ENCODE measurements at regions not wholly inside any gene's neighbourhood (a gene's known extent, or its start where the extent isn't known, plus 50 kb on each side); places are given as distances from the start of the nearest gene placed in this dataset.

DNA sequence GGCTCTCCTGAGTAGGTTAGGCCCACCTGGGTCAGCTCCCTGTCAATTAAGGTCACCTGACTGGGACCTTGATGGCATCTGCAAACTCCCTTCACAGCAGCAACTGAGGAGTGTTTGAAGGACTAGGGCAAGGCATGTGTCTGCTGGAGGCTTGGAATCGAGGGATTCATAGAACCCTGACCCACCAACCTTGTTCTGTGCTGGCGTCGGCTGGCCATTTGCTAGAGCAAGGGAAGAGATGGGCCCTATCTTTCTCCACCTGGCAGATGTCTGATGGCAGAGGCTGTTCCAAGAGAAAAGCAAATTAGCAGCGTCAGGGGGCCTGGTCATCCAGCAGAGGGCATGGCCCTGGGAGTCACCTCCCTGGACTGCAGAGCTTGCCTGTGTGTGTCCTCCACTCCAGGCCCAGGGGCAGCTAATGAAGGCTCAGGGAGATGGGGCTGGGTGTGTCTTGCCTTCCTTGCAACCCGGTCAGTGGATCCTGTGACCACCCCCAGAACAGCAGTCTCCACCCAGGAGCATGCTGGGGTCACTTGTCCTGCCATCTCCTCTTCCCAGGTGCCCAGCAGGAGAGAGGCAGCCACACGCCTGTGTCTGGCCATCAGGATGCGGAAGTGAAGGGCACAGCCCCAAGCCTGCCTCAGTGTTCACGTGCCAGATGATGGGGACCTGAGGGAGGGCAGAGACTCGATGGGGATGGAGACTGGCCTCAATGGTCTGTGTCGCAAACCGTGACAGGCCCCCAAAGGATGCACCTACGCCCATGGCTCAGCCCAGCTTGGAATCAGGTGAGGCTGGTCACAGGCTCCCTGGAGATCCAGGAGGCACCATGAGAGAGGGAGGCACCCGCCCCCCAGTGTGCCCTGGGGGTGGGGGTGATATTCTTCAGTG lies 53.9 kb downstream of the BARX1 start:
- Histone ChIP-seq H3K9ac (ENCODE audit: insufficient read depth in 1 of 2, low read depth in 2 of 2, low read length in 2 of 2) (no peak overlapping the region), H3K36me3 (ENCODE audit: control insufficient read depth, insufficient read depth, low read length) (no peaks in the 10 kb centered on the region), H3K9me1 (ENCODE audit: control insufficient read depth, insufficient read depth, low read length) (no peaks in the 10 kb centered on the region), H3K9me3 (replicated peaks; ENCODE audit: control insufficient read depth, insufficient read depth, low read depth, low read length) (no peaks in the 10 kb centered on the region), H3K4me3 (no peak overlapping the region), H3K27ac (ENCODE audit: extremely low read depth, low read depth, low read length) (no peak overlapping the region), H4K20me1 (replicated peaks; ENCODE audit: control insufficient read depth, insufficient read depth, low read length) (no peaks in the 10 kb centered on the region), H3K4me2 (ENCODE audit: insufficient read depth, low read length) (no peak overlapping the region), H3K79me2 (ENCODE audit: control insufficient read depth, insufficient read depth, low read length) (no peaks in the 10 kb centered on the region), H3K27me3 (ENCODE audit: control insufficient read depth in 2 of 2, insufficient read depth in 2 of 2, low read length in 2 of 2) (peaks cover 2 to 54% of the 10 kb centered on the region in 2 experiments; a peak in 3 of 5 replicates), H3K4me1 (replicated peaks in 1 of 2; ENCODE audit: control insufficient read depth in 2 of 2, insufficient read depth in 2 of 2, low read length in 2 of 2) (no peaks in the 10 kb centered on the region; a peak in 1 of 5 replicates), H2AFZ (ENCODE audit: low read depth, low read length) (no peak overlapping the region)
- peak in 1 of 4 experiments; percentile 2 for DNase-seq (ENCODE audit: extremely low read depth in 1 of 4, low spot score in 3 of 4)
- WGBS (ENCODE audit: insufficient coverage, low coverage, missing lambda C conversion rate) = 0% methylated on average over 12 of the region's 13 CpGs
- FAIRE-seq = no peak
- intact Hi-C loops (cut with micrococcal nuclease) = no loop called here
- BruUV-seq (replicated peaks) = no TSS peak
- CTCF ChIA-PET (ENCODE audit: low intra/inter-chr PET ratio) = no interaction called here
- POLR2A ChIA-PET = interaction anchor here (0.7 kb wide), 1 partner anchor 30 kb away, joined by 3 read pairs; no protein-coding TSS in a partner anchor
- in situ Hi-C loops (cut with MboI) = no loop called here
- no peak for ATAC-seq
- TF ChIP-seq THRB (CRISPR knock-in tag; conservative IDR thresholded peaks at IDR 0.05) (no peak), ZNF311 (CRISPR knock-in tag; IDR thresholded peaks at IDR 0.05) (no peak), CREM (IDR thresholded peaks at IDR 0.05; ENCODE audit: low read depth) (no peak), CBX8 (IDR thresholded peaks at IDR 0.05; ENCODE audit: borderline replicate concordance, extremely low read depth, low read depth, low read length, poor library complexity, severe bottlenecking) (no peak), ARID3A (IDR thresholded peaks at IDR 0.05; ENCODE audit: borderline replicate concordance, low read depth, low read length) (no peak), DNMT1 (IDR thresholded peaks at IDR 0.05) (no peak), CREB5 (CRISPR knock-in tag; IDR thresholded peaks at IDR 0.05) (no peak), ZNF174 (CRISPR knock-in tag; IDR thresholded peaks at IDR 0.05) (no peak), ZNF699 (CRISPR knock-in tag; IDR thresholded peaks at IDR 0.05; ENCODE audit: insufficient replicate concordance) (no peak), HIVEP1 (CRISPR knock-in tag; IDR thresholded peaks at IDR 0.05) (no peak), NR2C1 (IDR thresholded peaks at IDR 0.05) (no peak), NR2C1 (tag; IDR thresholded peaks at IDR 0.05) (no peak), PPARD (CRISPR knock-in tag; IDR thresholded peaks at IDR 0.05) (no peak), ZNF212 (CRISPR knock-in tag; IDR thresholded peaks at IDR 0.05) (no peak)
- TF ChIP-seq, protein P1, sequence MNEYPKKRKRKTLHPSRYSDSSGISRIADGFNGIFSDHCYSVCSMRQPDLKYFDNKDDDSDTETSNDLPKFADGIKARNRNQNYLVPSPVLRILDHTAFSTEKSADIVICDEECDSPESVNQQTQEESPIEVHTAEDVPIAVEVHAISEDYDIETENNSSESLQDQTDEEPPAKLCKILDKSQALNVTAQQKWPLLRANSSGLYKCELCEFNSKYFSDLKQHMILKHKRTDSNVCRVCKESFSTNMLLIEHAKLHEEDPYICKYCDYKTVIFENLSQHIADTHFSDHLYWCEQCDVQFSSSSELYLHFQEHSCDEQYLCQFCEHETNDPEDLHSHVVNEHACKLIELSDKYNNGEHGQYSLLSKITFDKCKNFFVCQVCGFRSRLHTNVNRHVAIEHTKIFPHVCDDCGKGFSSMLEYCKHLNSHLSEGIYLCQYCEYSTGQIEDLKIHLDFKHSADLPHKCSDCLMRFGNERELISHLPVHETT (CRISPR knock-in tag; conservative IDR thresholded peaks at IDR 0.05 in 1 of 2, IDR thresholded peaks at IDR 0.05 in 1 of 2) = no peak
